ENCODE measurements at regions not wholly inside any gene's neighbourhood (a gene's known extent, or its start where the extent isn't known, plus 50 kb on each side); places are given as distances from the start of the nearest gene placed in this dataset.

DNA sequence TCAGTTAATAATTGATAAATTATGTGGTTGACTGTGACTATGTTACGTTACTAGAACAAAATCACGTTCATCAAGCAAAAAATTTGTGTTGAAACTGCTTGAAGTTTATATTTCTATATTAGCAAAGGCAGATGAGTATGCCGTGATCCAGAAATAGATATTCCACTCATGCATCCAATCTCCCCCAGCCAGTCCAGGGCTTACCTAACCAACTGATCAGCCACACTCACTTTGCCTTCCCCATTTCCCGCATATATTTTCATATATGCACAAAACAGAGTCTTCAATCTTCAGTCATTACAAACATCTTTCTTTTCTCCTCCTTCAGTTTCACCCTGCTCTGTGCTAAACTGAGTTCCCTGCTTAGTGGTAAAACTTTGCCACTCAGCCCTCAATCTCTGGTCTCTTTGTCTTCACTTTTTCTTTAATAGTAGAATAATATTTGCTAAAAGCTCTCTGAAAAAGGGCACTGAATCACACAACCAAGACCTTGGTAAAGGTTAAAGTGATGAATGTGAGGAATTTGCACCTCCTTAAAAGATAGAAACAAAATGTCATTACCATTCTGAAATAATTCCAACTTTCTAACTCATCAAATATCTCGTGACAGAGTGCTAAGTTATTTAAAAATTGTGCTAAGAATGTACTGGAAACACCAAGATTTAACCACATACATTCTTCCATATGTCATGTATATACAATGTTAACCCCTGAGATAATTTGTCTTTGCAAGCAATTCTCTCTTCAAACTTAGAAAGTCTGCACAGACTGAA, 893.2 kb upstream of the CRIM1 start:
- no peaks in the 10 kb centered on the region for H3K4me1 ChIP-seq (ENCODE audit: control insufficient read depth in 4 of 4, insufficient read depth in 4 of 4, low read length in 3 of 4)
- no peak overlapping the region for H3K9ac ChIP-seq (ENCODE audit: low read depth in 1 of 2, low read length in 2 of 2)
- H3K4me3 ChIP-seq (ENCODE audit: low read depth in 1 of 3, low read length in 3 of 3) = no peak overlapping the region
- 41% methylated on average over 5 of the region's 5 CpGs for WGBS
- H3K27ac ChIP-seq (ENCODE audit: low read depth in 1 of 2, low read length in 2 of 2) = no peak overlapping the region
- H3K27me3 ChIP-seq (ENCODE audit: control insufficient read depth in 4 of 4, insufficient read depth in 4 of 4, low read length in 3 of 4) = no peaks in the 10 kb centered on the region
- H3K36me3 ChIP-seq (ENCODE audit: control insufficient read depth in 4 of 4, insufficient read depth in 3 of 4, low read depth in 1 of 4, low read length in 3 of 4) = no peaks in the 10 kb centered on the region
- no peak for DNase-seq (ENCODE audit: low spot score)
- H3K9me3 ChIP-seq (ENCODE audit: control insufficient read depth in 4 of 4, low read length in 3 of 4) = no peaks in the 10 kb centered on the region
- no peak for TF ChIP-seq SP1 (IDR thresholded peaks at IDR 0.05)
- TF ChIP-seq GABPA (IDR thresholded peaks at IDR 0.05 in 1 of 2, conservative IDR thresholded peaks at IDR 0.05 in 1 of 2) = no peak
- TF ChIP-seq, protein P1, sequence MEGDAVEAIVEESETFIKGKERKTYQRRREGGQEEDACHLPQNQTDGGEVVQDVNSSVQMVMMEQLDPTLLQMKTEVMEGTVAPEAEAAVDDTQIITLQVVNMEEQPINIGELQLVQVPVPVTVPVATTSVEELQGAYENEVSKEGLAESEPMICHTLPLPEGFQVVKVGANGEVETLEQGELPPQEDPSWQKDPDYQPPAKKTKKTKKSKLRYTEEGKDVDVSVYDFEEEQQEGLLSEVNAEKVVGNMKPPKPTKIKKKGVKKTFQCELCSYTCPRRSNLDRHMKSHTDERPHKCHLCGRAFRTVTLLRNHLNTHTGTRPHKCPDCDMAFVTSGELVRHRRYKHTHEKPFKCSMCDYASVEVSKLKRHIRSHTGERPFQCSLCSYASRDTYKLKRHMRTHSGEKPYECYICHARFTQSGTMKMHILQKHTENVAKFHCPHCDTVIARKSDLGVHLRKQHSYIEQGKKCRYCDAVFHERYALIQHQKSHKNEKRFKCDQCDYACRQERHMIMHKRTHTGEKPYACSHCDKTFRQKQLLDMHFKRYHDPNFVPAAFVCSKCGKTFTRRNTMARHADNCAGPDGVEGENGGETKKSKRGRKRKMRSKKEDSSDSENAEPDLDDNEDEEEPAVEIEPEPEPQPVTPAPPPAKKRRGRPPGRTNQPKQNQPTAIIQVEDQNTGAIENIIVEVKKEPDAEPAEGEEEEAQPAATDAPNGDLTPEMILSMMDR (IDR thresholded peaks at IDR 0.05; ENCODE audit: low read depth, low read length, missing input control) = no peak
- TF ChIP-seq RAD21 (IDR thresholded peaks at IDR 0.05) = no peak
- TF ChIP-seq, protein P2, sequence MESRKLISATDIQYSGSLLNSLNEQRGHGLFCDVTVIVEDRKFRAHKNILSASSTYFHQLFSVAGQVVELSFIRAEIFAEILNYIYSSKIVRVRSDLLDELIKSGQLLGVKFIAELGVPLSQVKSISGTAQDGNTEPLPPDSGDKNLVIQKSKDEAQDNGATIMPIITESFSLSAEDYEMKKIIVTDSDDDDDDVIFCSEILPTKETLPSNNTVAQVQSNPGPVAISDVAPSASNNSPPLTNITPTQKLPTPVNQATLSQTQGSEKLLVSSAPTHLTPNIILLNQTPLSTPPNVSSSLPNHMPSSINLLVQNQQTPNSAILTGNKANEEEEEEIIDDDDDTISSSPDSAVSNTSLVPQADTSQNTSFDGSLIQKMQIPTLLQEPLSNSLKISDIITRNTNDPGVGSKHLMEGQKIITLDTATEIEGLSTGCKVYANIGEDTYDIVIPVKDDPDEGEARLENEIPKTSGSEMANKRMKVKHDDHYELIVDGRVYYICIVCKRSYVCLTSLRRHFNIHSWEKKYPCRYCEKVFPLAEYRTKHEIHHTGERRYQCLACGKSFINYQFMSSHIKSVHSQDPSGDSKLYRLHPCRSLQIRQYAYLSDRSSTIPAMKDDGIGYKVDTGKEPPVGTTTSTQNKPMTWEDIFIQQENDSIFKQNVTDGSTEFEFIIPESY (IDR thresholded peaks at IDR 0.05) = no peak
- no peak for TF ChIP-seq EGR1 (IDR thresholded peaks at IDR 0.05; ENCODE audit: low read depth in 2 of 2)
- no peak for TF ChIP-seq YY1 (IDR thresholded peaks at IDR 0.05)
- TF ChIP-seq, protein P3, sequence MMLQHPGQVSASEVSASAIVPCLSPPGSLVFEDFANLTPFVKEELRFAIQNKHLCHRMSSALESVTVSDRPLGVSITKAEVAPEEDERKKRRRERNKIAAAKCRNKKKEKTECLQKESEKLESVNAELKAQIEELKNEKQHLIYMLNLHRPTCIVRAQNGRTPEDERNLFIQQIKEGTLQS (IDR thresholded peaks at IDR 0.05) = no peak
- TF ChIP-seq FOXA2 (IDR thresholded peaks at IDR 0.05) = no peak
- TF ChIP-seq NR2F2 (IDR thresholded peaks at IDR 0.05) = no peak
- no peak for TF ChIP-seq TAF1 (conservative IDR thresholded peaks at IDR 0.05)
- no peak for TF ChIP-seq HNF4A (conservative IDR thresholded peaks at IDR 0.05)
- TF ChIP-seq RXRA (IDR thresholded peaks at IDR 0.05) = no peak
- no peak for TF ChIP-seq HNF4G (IDR thresholded peaks at IDR 0.05)
- TF ChIP-seq, protein P4, sequence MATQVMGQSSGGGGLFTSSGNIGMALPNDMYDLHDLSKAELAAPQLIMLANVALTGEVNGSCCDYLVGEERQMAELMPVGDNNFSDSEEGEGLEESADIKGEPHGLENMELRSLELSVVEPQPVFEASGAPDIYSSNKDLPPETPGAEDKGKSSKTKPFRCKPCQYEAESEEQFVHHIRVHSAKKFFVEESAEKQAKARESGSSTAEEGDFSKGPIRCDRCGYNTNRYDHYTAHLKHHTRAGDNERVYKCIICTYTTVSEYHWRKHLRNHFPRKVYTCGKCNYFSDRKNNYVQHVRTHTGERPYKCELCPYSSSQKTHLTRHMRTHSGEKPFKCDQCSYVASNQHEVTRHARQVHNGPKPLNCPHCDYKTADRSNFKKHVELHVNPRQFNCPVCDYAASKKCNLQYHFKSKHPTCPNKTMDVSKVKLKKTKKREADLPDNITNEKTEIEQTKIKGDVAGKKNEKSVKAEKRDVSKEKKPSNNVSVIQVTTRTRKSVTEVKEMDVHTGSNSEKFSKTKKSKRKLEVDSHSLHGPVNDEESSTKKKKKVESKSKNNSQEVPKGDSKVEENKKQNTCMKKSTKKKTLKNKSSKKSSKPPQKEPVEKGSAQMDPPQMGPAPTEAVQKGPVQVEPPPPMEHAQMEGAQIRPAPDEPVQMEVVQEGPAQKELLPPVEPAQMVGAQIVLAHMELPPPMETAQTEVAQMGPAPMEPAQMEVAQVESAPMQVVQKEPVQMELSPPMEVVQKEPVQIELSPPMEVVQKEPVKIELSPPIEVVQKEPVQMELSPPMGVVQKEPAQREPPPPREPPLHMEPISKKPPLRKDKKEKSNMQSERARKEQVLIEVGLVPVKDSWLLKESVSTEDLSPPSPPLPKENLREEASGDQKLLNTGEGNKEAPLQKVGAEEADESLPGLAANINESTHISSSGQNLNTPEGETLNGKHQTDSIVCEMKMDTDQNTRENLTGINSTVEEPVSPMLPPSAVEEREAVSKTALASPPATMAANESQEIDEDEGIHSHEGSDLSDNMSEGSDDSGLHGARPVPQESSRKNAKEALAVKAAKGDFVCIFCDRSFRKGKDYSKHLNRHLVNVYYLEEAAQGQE (IDR thresholded peaks at IDR 0.05) = no peak

GRCh38 chr2:35461406-35461805, 894.2 kb upstream of the CRIM1 start:
- TF ChIP-seq, protein P3 (IDR thresholded peaks at IDR 0.05) = no peak
- TF ChIP-seq GABPA (IDR thresholded peaks at IDR 0.05 in 1 of 2, conservative IDR thresholded peaks at IDR 0.05 in 1 of 2) = no peak
- TF ChIP-seq YY1 (IDR thresholded peaks at IDR 0.05) = no peak
- TF ChIP-seq JUND (IDR thresholded peaks at IDR 0.05) = no peak
- TF ChIP-seq, protein P2 (IDR thresholded peaks at IDR 0.05) = no peak
- TF ChIP-seq, protein P1 (IDR thresholded peaks at IDR 0.05; ENCODE audit: low read depth, low read length, missing input control) = no peak
- TF ChIP-seq FOXA2 (IDR thresholded peaks at IDR 0.05) = no peak
- Histone ChIP-seq H3K36me3 (ENCODE audit: control insufficient read depth in 4 of 4, insufficient read depth in 3 of 4, low read depth in 1 of 4, low read length in 3 of 4) (no peaks in the 10 kb centered on the region), H3K4me3 (ENCODE audit: low read depth in 1 of 3, low read length in 3 of 3) (no peak overlapping the region), H3K4me1 (ENCODE audit: control insufficient read depth in 4 of 4, insufficient read depth in 4 of 4, low read length in 3 of 4) (no peaks in the 10 kb centered on the region), H3K27me3 (ENCODE audit: control insufficient read depth in 4 of 4, insufficient read depth in 4 of 4, low read length in 3 of 4) (no peaks in the 10 kb centered on the region), H3K27ac (ENCODE audit: low read depth in 1 of 2, low read length in 2 of 2) (no peak overlapping the region), H3K9me3 (ENCODE audit: control insufficient read depth in 4 of 4, low read length in 3 of 4) (no peaks in the 10 kb centered on the region), H3K9ac (ENCODE audit: low read depth in 1 of 2, low read length in 2 of 2) (no peak overlapping the region)
- no peak for DNase-seq (ENCODE audit: low spot score)
